Thoracic aorta (tissue), 2 donors: ENCODE measurements at regions not wholly inside any gene's neighbourhood (a gene's known extent, or its start where the extent isn't known, plus 50 kb on each side); places are given as distances from the start of the nearest gene placed in this dataset.
"Not testable (repeated sequence)": the region's sequence is repeated elsewhere in the genome, so short reads cannot be mapped to it uniquely, and the experiment has no call there.

ENCODE experiments used
- ATAC-seq: fragments of 150-250 bp; one replicate; pipeline ENCODE4 v1.8.0; 2017; ENCODE audit warnings: low read depth; ENCODE audit not compliant: insufficient number of reproducible peaks, low FRiP score
- DNase-seq: peaks from one replicate; pipeline ENCODE4 v3.0.0-alpha.2; 2020; ENCODE audit warnings: low spot score
- H3K27ac ChIP-seq, 2 donors: fragments of 200-600 bp; sonication (generic); 1 replicate in 1 of 2; 2 replicates in 1 of 2; pipeline ENCODE4 v1.5.1; 2016; ENCODE audit warnings: mild to moderate bottlenecking in 2 of 2, moderate library complexity in 2 of 2
- H3K27me3 ChIP-seq: fragments of 200-600 bp; sonication (generic); replicated peaks from 2 replicates; pipeline ENCODE4 v1.6.0; 2016; ENCODE audit warnings: mild to moderate bottlenecking; ENCODE audit not compliant: insufficient read depth
- H3K36me3 ChIP-seq: fragments of 200-600 bp; sonication (generic); one replicate; pipeline ENCODE4 v1.5.1; 2016
- H3K4me1 ChIP-seq, 2 donors: fragments of 200-600 bp; sonication (generic); 1 replicate in 1 of 2; 2 replicates in 1 of 2; pipeline versions ENCODE4 v1.5.1 to v1.6.0; 2016; ENCODE audit warnings: low read depth in 2 of 2, mild to moderate bottlenecking in 1 of 2; ENCODE audit not compliant: control insufficient read depth in 1 of 2
- H3K4me3 ChIP-seq: fragments of 200-600 bp; sonication (generic); 2 replicates; pipeline ENCODE4 v1.5.1; 2016; ENCODE audit warnings: mild to moderate bottlenecking
- H3K9me3 ChIP-seq: fragments of 200-600 bp; sonication (generic); 2 replicates; pipeline ENCODE4 v1.5.1; 2016
- TF ChIP-seq, protein P1 (sequence below): fragments of 200-600 bp; sonication (generic); IDR thresholded peaks from one replicate; pipeline ENCODE4 v1.5.1; 2019; ENCODE audit warnings: antibody characterized with exemption

DNA sequence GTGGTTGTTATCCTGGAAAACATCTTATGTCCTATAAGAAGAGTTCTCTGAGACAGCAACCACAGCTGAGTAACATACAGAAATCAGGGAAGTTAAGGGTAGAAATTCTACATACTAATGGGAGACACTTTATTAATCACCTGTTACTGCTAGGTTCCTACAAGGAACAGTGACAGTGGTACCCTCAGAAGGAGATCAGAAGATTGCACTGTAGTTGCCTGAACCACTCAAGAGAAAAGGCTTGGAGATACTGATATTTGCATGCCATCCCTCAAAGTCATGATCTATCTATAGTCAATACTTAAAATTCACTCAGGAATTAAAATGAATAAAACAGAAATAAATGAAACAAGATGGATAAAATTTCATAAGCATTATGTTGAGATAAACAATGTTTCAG lies 136.0 kb downstream of the LMLN start:
- DNase-seq (no peak), ATAC-seq (no peak)
- TF ChIP-seq, protein P1, sequence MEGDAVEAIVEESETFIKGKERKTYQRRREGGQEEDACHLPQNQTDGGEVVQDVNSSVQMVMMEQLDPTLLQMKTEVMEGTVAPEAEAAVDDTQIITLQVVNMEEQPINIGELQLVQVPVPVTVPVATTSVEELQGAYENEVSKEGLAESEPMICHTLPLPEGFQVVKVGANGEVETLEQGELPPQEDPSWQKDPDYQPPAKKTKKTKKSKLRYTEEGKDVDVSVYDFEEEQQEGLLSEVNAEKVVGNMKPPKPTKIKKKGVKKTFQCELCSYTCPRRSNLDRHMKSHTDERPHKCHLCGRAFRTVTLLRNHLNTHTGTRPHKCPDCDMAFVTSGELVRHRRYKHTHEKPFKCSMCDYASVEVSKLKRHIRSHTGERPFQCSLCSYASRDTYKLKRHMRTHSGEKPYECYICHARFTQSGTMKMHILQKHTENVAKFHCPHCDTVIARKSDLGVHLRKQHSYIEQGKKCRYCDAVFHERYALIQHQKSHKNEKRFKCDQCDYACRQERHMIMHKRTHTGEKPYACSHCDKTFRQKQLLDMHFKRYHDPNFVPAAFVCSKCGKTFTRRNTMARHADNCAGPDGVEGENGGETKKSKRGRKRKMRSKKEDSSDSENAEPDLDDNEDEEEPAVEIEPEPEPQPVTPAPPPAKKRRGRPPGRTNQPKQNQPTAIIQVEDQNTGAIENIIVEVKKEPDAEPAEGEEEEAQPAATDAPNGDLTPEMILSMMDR = no peak
- Histone ChIP-seq H3K9me3 (no peaks in the 10 kb centered on the region), H3K4me3 (no peak overlapping the region), H3K36me3 (no peaks in the 10 kb centered on the region), H3K27ac (no peak overlapping the region), H3K4me1 (no peaks in the 10 kb centered on the region), H3K27me3 (no peaks in the 10 kb centered on the region)

GRCh38 chr3:198097048-198097447 lies 137.0 kb downstream of the LMLN start:
- Histone ChIP-seq H3K9me3 (no peaks in the 10 kb centered on the region), H3K27ac (no peak overlapping the region), H3K27me3 (no peaks in the 10 kb centered on the region), H3K36me3 (no peaks in the 10 kb centered on the region), H3K4me3 (no peak overlapping the region), H3K4me1 (no peaks in the 10 kb centered on the region)
- TF ChIP-seq, protein P1 = no peak
- ATAC-seq (no peak), DNase-seq (no peak)

- not testable (repeated sequence) for H3K36me3 ChIP-seq, ATAC-seq, H3K4me3 ChIP-seq, H3K4me1 ChIP-seq, DNase-seq, H3K27me3 ChIP-seq, H3K9me3 ChIP-seq, H3K27ac ChIP-seq
These were observed 138.7 kb downstream of the LMLN start for GRCh38 chr3:198098661-198099081.

DNA sequence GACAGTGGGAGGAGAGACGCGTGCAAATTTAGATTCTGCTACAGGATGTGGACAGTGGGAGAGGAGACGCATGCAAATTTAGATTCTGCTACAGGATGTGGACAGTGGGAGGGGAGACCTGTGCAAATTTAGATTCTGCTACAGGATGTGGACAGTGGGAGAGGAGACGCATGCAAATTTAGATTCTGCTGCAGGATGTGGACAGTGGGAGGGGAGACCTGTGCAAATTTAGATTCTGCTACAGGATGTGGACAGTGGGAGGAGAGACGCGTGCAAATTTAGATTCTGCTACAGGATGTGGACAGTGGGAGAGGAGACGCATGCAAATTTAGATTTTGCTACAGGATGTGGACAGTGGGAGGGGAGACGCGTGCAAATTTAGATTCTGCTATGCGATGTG lies 143.1 kb downstream of the LMLN start:
- not testable (repeated sequence) for H3K9me3 ChIP-seq, ATAC-seq, H3K27ac ChIP-seq, H3K4me1 ChIP-seq, H3K4me3 ChIP-seq, H3K36me3 ChIP-seq, DNase-seq, H3K27me3 ChIP-seq

- H3K4me3 ChIP-seq = no peak overlapping the region
- no peaks in the 10 kb centered on the region for H3K36me3 ChIP-seq
- ATAC-seq (no peak), DNase-seq (no peak)
- H3K27ac ChIP-seq = no peak overlapping the region
- H3K9me3 ChIP-seq = no peaks in the 10 kb centered on the region
- TF ChIP-seq, protein P1 = no peak
- no peaks in the 10 kb centered on the region for H3K27me3 ChIP-seq
- no peaks in the 10 kb centered on the region for H3K4me1 ChIP-seq
These were observed 146.2 kb downstream of the LMLN start for GRCh38 chr3:198106265-198106664.

DNA sequence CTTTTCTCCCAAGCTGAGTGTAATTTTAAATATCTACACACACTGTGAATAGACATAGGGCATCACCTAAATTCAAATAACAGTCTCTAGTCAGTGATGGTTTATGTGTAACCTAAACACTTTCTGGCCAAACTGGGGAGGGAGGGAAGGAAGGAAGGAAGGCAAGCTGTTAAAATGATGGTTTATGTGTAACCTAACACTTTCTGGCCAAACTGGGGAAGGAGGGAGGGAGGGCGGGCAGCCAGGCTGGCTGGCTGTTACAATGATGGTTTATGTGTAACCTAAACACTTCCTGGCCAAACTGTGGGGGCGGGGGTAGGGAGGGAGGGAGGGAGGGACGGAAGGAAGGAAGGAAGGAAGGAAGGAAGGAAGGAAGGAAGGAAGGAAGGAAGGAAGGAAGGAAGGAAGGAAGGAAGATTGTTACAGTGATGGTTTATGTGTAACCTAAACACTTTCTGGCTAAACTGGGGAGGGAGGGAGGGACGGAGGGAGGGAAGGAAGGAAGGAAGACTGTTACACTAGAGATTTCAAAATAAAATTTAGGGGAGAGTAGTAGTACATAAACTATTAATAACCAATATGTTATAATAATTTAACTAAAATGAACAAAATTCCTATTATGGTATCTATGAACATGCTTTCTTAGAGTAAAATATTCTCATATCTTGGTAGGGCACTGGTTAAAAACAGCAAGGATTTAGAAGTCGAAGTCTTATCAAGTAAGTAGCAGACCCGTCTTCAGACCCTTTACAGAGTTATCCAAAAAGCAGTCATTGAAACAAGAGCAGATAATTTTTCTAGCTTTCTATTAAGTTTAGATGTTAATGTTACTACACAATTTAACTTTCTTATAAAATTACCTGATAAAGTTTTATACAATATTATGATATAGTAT lies 148.1 kb downstream of the LMLN start:
- TF ChIP-seq, protein P1 = no peak
- no peak for ATAC-seq
- Histone ChIP-seq H3K4me1 (no peaks in the 10 kb centered on the region), H3K4me3 (no peak overlapping the region), H3K36me3 (no peaks in the 10 kb centered on the region), H3K27ac (no peak overlapping the region), H3K9me3 (no peaks in the 10 kb centered on the region), H3K27me3 (no peaks in the 10 kb centered on the region)
- DNase-seq = no peak
